OCI-LY1 (cell line): ENCODE measurements at regions not wholly inside any gene's neighbourhood (a gene's known extent, or its start where the extent isn't known, plus 50 kb on each side); places are given as distances from the start of the nearest gene placed in this dataset.

Source experiments
- CTCF ChIP-seq: fragments of 200-600 bp; sonication (generic), shearing (Covaris generic); IDR thresholded peaks from 2 replicates; pipeline ENCODE4 v1.5.1; 2017; ENCODE audit warnings: mild to moderate bottlenecking, antibody characterized with exemption, low read length, moderate library complexity, mixed read lengths
- EZH2 ChIP-seq: fragments of 200-600 bp; sonication (generic), shearing (Covaris generic); IDR thresholded peaks from 2 replicates; pipeline ENCODE4 v1.8.0; 2017; ENCODE audit warnings: borderline replicate concordance, mixed run types, mild to moderate bottlenecking, antibody characterized with exemption, low read length, moderate library complexity, mixed read lengths

- no peak for TF ChIP-seq CTCF
- TF ChIP-seq EZH2: no peak
Observed at GRCh38 chr13:47463002-47463401, 538.1 kb downstream of the SUCLA2 start.
